ENCODE measurements at regions not wholly inside any gene's neighbourhood (a gene's known extent, or its start where the extent isn't known, plus 50 kb on each side); places are given as distances from the start of the nearest gene placed in this dataset.

DNA sequence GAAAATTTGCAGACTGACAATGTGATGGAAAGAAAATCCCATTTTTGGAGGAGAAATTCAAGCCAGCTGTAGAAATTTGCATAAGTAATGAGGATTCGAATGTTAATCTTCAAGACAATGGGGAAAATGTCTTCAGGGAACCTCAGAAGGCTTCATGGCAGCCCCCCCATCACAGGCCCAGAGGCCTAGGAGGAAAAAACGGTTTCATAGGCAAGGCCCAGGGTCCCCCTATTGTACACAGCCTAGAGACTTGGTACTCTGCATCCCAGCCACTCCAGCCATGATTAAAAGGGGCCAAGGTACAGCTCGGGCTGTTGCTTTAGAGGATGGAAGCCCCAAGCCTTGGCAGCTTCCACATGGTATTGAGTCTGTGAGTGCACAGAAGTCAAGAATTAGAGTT lies 303.6 kb upstream of the PCDH7 start:
- no peak overlapping the region for H3K27ac ChIP-seq
- TF ChIP-seq, protein P1, sequence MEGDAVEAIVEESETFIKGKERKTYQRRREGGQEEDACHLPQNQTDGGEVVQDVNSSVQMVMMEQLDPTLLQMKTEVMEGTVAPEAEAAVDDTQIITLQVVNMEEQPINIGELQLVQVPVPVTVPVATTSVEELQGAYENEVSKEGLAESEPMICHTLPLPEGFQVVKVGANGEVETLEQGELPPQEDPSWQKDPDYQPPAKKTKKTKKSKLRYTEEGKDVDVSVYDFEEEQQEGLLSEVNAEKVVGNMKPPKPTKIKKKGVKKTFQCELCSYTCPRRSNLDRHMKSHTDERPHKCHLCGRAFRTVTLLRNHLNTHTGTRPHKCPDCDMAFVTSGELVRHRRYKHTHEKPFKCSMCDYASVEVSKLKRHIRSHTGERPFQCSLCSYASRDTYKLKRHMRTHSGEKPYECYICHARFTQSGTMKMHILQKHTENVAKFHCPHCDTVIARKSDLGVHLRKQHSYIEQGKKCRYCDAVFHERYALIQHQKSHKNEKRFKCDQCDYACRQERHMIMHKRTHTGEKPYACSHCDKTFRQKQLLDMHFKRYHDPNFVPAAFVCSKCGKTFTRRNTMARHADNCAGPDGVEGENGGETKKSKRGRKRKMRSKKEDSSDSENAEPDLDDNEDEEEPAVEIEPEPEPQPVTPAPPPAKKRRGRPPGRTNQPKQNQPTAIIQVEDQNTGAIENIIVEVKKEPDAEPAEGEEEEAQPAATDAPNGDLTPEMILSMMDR (conservative IDR thresholded peaks at IDR 0.05): no peak

DNA sequence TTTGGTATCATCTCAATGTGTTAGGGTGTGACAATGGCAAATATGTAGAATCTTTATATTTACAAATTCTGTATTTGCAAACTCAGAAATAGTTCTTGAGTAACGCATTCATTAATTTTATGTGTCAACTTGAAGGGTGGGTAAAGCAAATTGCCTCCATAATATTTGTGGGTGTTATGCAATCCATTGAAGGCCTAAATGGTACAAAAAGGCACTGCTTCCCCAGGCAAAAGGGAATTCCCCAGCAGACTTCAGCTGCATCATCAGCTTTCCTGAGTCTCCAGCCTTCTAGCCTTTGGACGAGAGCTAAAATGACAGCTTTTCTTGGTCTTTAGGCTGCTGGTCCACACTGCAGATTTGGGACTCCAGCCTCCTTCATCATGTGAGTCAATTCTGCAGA lies 292.2 kb upstream of the PCDH7 start:
- TF ChIP-seq, protein P1 (conservative IDR thresholded peaks at IDR 0.05): no peak
- H3K27ac ChIP-seq: no peak overlapping the region

DNA sequence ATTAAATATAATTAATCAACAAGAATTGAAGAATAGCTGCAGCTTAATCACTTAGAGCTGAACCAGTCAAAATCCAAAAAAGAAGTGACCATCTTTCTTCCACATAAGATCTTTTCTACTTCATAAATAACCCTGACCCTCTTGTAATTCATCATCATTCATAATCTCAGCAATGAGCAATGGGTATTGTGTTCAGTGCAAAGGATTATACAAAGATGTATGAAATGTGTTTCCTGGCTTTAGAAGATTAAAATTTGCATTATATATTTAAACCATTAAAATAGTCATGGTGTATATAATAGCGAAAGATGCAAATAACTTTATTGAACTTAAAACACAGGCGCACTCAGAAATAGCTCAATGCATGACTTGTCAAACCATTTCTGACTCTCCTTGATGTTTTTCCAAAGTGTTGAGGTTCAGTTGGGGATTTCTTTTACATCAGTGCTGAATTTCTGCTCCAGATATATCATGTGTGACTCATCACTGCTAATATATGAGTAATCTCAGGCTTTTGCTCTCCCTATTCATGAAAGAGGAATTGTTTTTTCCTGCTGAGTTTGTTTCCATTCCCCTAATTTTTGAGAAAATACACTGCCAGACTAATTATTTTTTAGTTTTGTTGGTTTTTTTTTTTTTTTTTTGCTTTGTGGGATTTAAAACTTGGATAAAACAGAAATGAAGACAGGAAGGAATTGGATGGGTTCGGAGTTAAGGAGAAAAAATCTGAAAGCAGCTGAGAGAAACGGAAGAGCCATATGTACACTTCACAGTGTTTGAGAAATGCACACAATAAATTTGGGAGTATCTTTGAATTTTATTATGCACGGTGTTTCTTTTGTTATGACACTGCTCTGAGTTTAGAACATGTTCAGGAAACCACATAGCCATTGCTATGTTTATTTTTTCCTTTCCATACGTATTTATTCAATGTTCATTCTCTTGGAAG lies 290.1 kb upstream of the PCDH7 start:
- TF ChIP-seq, protein P1 (conservative IDR thresholded peaks at IDR 0.05): no peak
- no peak overlapping the region for H3K27ac ChIP-seq

DNA sequence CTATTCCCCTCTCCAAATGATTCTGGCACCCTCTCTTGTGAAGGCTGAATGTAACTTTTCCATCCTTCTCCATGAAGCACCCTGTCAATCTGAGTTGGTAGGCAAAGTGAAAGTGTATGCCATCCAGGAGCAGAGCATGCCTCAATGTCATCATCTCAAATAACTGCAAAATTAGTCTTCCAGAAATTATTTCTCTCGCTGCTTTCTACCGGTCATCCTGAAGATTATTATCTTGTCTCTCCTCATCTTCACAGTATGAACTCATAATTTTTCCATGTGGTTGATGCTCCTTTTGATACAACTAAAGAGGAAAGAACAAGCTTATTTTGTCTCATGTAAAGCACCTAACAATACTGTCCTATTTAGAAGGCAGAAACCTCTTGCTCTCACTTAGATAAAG lies 285.5 kb upstream of the PCDH7 start:
- no peak overlapping the region for H3K27ac ChIP-seq
- TF ChIP-seq, protein P1 (conservative IDR thresholded peaks at IDR 0.05): no peak

DNA sequence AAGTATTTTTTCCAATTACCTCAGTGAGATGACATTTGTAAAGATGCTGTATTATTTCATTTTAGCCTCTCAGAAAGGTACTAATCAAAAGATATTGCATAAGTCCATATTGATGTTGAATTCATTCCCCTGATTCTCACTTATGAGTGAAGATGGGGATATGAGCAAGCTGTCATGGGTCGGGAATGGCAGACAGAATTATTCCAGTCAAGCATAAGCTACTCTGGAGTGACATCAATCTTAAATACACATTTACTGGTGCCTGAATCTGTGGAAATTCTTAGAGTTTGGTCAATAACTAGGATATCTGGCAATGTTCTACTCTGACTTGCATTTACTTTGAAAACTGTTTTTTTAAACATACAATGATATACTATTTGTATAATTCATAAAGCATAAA lies 283.8 kb upstream of the PCDH7 start:
- TF ChIP-seq, protein P1 (conservative IDR thresholded peaks at IDR 0.05): no peak
- no peak overlapping the region for H3K27ac ChIP-seq

DNA sequence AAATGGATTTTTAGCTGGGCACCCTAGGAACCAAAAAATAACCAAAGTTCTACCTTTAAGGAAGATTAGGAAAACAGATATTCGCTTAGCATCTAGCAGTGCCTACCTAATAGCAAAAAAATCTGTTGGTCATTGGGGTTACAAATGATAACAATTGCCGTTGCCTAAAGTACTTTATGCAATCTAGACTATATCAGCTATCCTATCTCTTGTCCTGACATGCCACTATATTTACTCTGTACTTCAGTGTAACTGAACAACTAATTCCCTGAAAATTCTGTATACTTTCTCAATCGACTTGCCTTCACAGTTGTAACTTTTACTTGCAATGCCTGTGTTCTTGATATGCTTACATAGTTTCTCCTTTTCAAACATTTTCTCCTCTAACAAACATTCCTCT lies 282.9 kb upstream of the PCDH7 start:
- TF ChIP-seq, protein P1 (conservative IDR thresholded peaks at IDR 0.05): no peak
- H3K27ac ChIP-seq: no peak overlapping the region

DNA sequence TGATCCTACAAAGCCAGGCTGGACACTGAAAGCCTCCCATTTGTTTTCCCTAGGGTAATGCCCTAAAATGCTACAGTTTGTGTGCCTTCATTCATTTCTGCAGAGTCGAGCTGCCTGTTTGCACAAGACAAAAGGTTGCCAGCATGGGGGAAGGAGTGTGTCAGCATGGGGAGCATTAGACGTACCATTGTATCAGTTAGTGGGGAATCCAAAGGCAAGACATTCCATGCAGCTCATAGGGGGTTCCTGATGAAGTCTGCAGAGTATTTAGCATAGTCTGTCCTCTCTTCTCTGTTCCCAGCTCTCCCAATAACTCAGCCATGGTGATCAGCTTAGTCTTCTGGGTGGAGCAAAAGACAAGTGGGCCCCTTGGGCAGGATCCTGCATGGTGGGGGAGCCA lies 276.9 kb upstream of the PCDH7 start:
- TF ChIP-seq, protein P1 (conservative IDR thresholded peaks at IDR 0.05): no peak

More for the DNA sequence above, 276.9 kb upstream of the PCDH7 start:
- no peak overlapping the region for H3K27ac ChIP-seq

Measured in VCaP (cell line).